ENCODE measurements at regions not wholly inside any gene's neighbourhood (a gene's known extent, or its start where the extent isn't known, plus 50 kb on each side); places are given as distances from the start of the nearest gene placed in this dataset.

DNA sequence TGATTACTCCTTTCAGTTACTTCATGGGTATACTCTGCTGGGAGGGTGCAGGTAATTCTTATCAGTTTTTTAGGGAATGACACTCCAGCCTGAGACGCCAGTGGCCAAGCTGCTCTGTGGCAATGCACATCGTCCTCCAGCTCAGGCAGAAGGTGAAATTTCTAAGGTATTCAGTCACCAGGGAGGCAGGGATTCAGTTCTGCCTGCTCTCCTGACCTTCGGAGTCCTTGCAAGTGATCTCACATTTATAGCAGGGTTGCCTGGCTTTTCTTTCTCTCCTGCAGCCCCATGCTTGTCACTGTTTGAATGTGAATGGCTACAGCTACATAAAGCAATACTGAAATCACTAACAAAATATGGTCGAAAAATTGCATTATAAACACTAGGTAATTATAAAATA, 1447.5 kb downstream of the EFNB2 start:
- Histone ChIP-seq H3K4me3 (IDR thresholded peaks at IDR 0.05; ENCODE audit: insufficient read depth, low read depth, low read length) (no peak overlapping the region), H2AFZ (ENCODE audit: low read depth) (no peak overlapping the region), H3K4me2 (no peak overlapping the region), H3K36me3 (ENCODE audit: insufficient read depth) (no peaks in the 10 kb centered on the region), H3K27me3 (ENCODE audit: insufficient read depth, low read depth) (no peaks in the 10 kb centered on the region), H3K27ac (no peak overlapping the region), H3K4me1 (ENCODE audit: low read depth, poor library complexity, severe bottlenecking) (no peaks in the 10 kb centered on the region), H3K9ac (no peak overlapping the region), H3K79me2 (ENCODE audit: insufficient read depth, low read depth) (no peaks in the 10 kb centered on the region), H4K20me1 (ENCODE audit: insufficient read depth) (no peaks in the 10 kb centered on the region)
- TF ChIP-seq, protein P1, sequence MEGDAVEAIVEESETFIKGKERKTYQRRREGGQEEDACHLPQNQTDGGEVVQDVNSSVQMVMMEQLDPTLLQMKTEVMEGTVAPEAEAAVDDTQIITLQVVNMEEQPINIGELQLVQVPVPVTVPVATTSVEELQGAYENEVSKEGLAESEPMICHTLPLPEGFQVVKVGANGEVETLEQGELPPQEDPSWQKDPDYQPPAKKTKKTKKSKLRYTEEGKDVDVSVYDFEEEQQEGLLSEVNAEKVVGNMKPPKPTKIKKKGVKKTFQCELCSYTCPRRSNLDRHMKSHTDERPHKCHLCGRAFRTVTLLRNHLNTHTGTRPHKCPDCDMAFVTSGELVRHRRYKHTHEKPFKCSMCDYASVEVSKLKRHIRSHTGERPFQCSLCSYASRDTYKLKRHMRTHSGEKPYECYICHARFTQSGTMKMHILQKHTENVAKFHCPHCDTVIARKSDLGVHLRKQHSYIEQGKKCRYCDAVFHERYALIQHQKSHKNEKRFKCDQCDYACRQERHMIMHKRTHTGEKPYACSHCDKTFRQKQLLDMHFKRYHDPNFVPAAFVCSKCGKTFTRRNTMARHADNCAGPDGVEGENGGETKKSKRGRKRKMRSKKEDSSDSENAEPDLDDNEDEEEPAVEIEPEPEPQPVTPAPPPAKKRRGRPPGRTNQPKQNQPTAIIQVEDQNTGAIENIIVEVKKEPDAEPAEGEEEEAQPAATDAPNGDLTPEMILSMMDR (conservative IDR thresholded peaks at IDR 0.05; ENCODE audit: low read depth, low read length) = no peak

DNA sequence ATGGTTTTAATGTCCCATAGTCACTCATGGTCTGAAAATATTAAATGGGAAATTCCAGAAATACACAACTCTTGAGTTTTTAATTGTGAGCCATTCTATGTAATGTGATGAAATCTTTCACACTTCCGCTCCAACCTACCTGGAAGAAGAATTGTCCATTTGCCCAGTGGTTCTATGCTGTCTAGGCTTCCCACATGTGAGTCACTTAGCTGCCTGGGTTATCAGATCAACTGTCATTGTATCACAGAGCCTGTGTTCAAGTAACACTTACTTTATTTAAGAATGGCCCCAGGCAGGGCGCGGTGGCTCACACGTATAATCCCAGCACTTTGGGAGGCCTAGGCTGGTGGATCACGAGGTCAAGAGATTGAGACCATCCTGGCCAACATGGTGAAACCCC, 1450.5 kb downstream of the EFNB2 start:
- TF ChIP-seq, protein P1 (conservative IDR thresholded peaks at IDR 0.05; ENCODE audit: low read depth, low read length) = no peak
- H3K27ac ChIP-seq = no peak overlapping the region

DNA sequence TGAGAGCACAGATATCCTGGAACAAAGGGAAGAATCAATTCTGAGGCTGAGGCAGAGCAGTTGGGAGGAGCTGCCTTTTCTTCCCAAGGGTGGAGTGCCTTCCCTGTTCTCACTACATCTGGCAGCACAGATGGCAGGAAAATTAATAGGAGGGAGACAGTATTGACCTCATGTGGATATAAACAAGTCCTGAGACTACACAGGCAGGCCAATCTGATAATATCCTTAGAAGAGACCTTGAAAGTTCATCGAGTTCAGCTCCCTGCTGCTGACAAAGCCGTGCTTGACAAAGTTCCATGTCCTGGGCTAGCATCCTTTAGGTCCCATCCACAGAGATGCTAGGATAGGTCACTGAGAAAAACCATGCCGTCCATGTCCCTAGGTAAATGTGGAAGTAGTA, 1451.5 kb downstream of the EFNB2 start:
- Histone ChIP-seq H2AFZ (ENCODE audit: low read depth) (no peak overlapping the region), H3K27ac (no peak overlapping the region)
- TF ChIP-seq, protein P1 (conservative IDR thresholded peaks at IDR 0.05; ENCODE audit: low read depth, low read length) = no peak

More for the DNA sequence above, 1450.5 kb downstream of the EFNB2 start:
- H3K27me3 ChIP-seq (ENCODE audit: insufficient read depth, low read depth) = no peaks in the 10 kb centered on the region
- H3K4me2 ChIP-seq = no peak overlapping the region
- H3K4me1 ChIP-seq (ENCODE audit: low read depth, poor library complexity, severe bottlenecking) = no peaks in the 10 kb centered on the region
- H3K36me3 ChIP-seq (ENCODE audit: insufficient read depth) = no peaks in the 10 kb centered on the region
- no peak overlapping the region for H2AFZ ChIP-seq (ENCODE audit: low read depth)
- no peaks in the 10 kb centered on the region for H4K20me1 ChIP-seq (ENCODE audit: insufficient read depth)
- no peaks in the 10 kb centered on the region for H3K79me2 ChIP-seq (ENCODE audit: insufficient read depth, low read depth)
- H3K9ac ChIP-seq = no peak overlapping the region
- H3K4me3 ChIP-seq (IDR thresholded peaks at IDR 0.05; ENCODE audit: insufficient read depth, low read depth, low read length) = no peak overlapping the region

DNA sequence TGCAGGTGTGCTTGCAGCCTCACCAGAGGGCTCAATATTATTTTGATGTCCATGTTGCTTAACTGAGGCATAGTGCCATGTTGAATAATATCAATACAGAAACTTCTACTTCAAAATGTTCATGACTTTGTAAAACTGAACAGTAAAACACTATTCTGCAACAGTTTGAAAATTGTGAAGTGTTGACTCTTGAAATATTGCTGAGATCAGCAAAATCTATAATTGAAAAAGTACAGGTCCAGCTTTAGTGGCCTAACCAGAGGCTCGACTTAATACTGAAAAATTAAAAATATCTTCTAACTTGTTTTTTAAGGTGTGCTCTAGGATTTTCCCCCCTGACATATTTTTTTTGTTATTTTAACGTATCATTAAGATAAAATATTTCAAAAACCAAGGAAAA, 1460.7 kb downstream of the EFNB2 start:
- H3K27ac ChIP-seq = no peak overlapping the region
- peaks cover 4% of the 10 kb centered on the region for H3K4me1 ChIP-seq (ENCODE audit: low read depth, poor library complexity, severe bottlenecking)
- TF ChIP-seq, protein P1 (conservative IDR thresholded peaks at IDR 0.05; ENCODE audit: low read depth, low read length) = no peak
- H3K27me3 ChIP-seq (ENCODE audit: insufficient read depth, low read depth) = no peaks in the 10 kb centered on the region
- H3K79me2 ChIP-seq (ENCODE audit: insufficient read depth, low read depth) = no peaks in the 10 kb centered on the region
- no peak overlapping the region for H3K4me2 ChIP-seq
- no peaks in the 10 kb centered on the region for H4K20me1 ChIP-seq (ENCODE audit: insufficient read depth)
- H3K36me3 ChIP-seq (ENCODE audit: insufficient read depth) = no peaks in the 10 kb centered on the region
- no peak overlapping the region for H2AFZ ChIP-seq (ENCODE audit: low read depth)
- H3K4me3 ChIP-seq (IDR thresholded peaks at IDR 0.05; ENCODE audit: insufficient read depth, low read depth, low read length) = no peak overlapping the region
- no peak overlapping the region for H3K9ac ChIP-seq

More for the DNA sequence above, 1451.5 kb downstream of the EFNB2 start:
- no peaks in the 10 kb centered on the region for H3K4me1 ChIP-seq (ENCODE audit: low read depth, poor library complexity, severe bottlenecking)
- H3K36me3 ChIP-seq (ENCODE audit: insufficient read depth) = no peaks in the 10 kb centered on the region
- H3K27me3 ChIP-seq (ENCODE audit: insufficient read depth, low read depth) = no peaks in the 10 kb centered on the region
- no peaks in the 10 kb centered on the region for H3K79me2 ChIP-seq (ENCODE audit: insufficient read depth, low read depth)
- H4K20me1 ChIP-seq (ENCODE audit: insufficient read depth) = no peaks in the 10 kb centered on the region
- H3K4me3 ChIP-seq (IDR thresholded peaks at IDR 0.05; ENCODE audit: insufficient read depth, low read depth, low read length) = no peak overlapping the region
- H3K4me2 ChIP-seq = no peak overlapping the region
- H3K9ac ChIP-seq = no peak overlapping the region

Data from KMS-11 (cell line).